SH-SY5Y (cell line): ENCODE measurements at regions not wholly inside any gene's neighbourhood (a gene's known extent, or its start where the extent isn't known, plus 50 kb on each side); places are given as distances from the start of the nearest gene placed in this dataset.

Source experiments
- GATA2 ChIP-seq: IDR thresholded peaks from 2 replicates; pipeline ENCODE4 v1.6.1; 2011; ENCODE audit warnings: mild to moderate bottlenecking, low read depth, low read length
- GATA3 ChIP-seq: IDR thresholded peaks from 2 replicates; pipeline ENCODE4 v1.6.1; 2011; ENCODE audit warnings: low read depth, mild to moderate bottlenecking, low read length, moderate library complexity

DNA sequence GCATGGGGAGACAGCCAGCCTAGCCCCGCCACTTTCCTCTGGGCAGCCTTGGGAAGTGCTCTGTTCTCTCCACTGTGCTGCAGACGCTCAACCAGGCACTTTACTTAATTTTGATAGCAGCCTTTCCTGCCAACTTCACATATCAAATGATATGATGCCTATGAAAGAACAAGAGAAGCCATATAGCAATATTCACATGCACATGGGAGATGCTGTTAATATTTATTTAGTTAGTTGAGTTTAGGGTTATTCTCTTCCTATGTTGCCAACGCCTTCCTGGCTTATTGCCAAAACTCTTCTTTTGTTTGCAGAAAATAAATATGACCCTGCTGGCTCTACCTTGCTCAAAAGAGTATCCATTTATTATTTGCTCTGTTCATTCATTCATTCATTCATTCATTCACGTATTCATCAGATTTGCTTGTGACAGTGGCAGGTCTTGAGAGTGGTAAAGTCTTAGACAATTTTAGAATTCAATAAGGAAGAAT is 99.3 kb downstream of the GATA6 start:
- TF ChIP-seq GATA3, result no peak

- TF ChIP-seq GATA3, result no peak
- no peak for TF ChIP-seq GATA2
Observed at GRCh38 chr18:22267697-22268096, 98.3 kb downstream of the GATA6 start.

DNA sequence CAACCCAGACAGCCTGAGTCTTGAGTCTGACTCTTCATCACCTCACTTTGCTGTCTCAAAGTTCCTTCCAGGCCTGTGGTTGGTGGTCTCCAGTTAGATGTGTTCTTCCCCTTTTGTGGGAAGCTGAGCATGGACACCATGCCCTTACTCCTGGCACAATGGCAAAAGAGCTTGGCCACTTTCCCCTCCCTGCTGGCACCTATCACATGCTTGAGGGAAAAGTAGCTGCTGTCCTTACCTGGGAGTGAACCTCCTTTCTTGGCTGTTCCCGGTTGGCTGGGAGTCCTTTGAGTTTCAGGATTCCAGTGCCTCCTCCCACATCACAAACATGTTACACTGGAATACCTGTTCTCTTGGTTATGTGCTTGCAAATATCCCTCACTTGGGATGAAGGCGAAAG is 97.8 kb downstream of the GATA6 start:
- no peak for TF ChIP-seq GATA3
- TF ChIP-seq GATA2, result no peak

GRCh38 chr18:22265838-22266237 is 96.4 kb downstream of the GATA6 start:
- TF ChIP-seq GATA3 (no peak), GATA2 (no peak)

DNA sequence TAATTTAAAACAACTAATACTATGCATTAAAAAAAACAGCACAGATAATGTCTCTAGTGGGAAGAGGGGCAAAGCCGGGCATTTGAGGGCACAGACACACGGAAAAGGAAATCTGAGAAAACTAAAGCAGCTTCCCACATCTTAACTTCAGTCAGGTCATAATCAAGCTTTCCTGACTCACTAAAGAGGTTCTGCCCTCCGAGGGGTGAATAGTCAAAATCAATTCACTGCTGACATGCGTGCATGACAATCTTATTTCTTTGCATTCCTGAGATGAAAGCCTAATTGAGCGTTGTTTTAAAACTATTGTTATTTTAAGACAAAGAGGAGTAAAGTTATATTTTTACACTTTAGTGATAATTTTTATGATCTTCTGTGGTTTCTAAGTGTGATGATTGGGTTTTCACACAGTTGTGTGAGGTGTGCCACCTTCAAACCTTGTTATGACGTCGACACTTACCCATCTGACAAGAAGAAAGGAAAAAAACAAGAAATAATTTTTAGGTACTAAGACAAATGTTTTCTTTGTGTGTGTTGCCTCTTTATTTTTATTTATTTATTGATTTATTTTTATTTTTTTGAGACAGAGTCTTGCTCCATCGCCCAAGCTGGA is 90.9 kb downstream of the GATA6 start:
- TF ChIP-seq GATA2, result no peak
- no peak for TF ChIP-seq GATA3

DNA sequence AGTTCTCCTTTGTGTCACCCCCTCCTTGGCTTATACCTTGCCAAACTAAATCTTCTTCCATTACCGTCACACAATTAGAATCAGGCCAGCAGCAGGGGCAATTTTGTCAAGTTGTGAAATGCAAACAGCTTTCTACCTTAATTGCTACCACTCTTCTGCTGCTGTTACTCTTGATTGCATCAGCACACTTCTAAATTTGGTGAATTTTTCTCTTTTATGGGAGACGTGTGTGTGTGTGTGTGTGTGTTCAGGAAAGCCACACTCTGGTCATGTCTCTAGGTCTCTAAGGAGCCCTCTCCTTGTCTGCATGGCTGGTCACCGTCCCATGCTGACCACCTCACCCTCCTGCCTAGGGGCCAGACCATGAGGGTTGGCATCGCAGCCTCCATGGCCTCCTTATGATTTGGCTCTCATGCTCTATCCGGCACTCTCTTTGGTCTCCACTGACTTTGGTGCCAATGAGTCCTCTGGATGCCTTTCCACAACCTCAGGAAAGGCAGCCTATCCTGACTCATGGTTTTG is 87.7 kb downstream of the GATA6 start:
- TF ChIP-seq GATA2, result no peak
- TF ChIP-seq GATA3, result no peak

GRCh38 chr18:22254088-22254487 is 84.7 kb downstream of the GATA6 start:
- TF ChIP-seq GATA2 (no peak), GATA3 (no peak)

DNA sequence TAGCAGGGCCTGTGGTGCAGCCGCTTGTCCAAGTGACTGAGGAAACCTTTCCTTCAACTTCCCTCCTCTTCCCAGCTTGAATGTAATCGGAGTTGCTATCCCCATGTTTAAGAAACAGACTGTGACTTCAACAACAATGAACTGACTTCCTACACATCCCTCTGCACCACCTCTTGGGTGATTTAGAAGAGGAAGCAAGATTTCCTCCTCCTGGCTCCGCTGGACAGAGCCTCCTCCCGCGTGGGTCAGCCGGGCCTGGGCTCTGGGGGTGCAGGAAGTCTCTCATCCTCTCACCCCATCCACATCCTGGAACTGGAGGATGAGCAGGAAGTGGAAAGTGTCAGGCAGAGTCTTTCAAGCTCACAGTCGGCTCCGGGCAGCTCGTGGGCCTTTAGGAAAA is 84.3 kb downstream of the GATA6 start:
- TF ChIP-seq GATA3, result no peak
- no peak for TF ChIP-seq GATA2

GRCh38 chr18:22253156-22253555 is 83.8 kb downstream of the GATA6 start:
- TF ChIP-seq GATA2, result no peak
- no peak for TF ChIP-seq GATA3
